Esophagus muscularis mucosa (tissue), 4 donors: ENCODE measurements at regions not wholly inside any gene's neighbourhood (a gene's known extent, or its start where the extent isn't known, plus 50 kb on each side); places are given as distances from the start of the nearest gene placed in this dataset.
"Not testable (repeated sequence)": the region's sequence is repeated elsewhere in the genome, so short reads cannot be mapped to it uniquely, and the experiment has no call there.

Experiments used
- DNase-seq: peaks from one replicate; pipeline ENCODE4 v3.0.0-alpha.2; 2017; ENCODE audit errors: extremely low spot score
- H3K27ac ChIP-seq, 4 donors: fragments of 200-600 bp; sonication (generic); replicated peaks in 1 of 4; 1 replicate in 3 of 4; 2 replicates in 1 of 4; pipeline ENCODE4 v1.5.1; 2016 to 2019; ENCODE audit warnings: mild to moderate bottlenecking in 1 of 4
- H3K27me3 ChIP-seq, 4 donors: fragments of 200-600 bp; sonication (generic); one replicate each; pipeline versions ENCODE4 v1.5.1 to v1.6.0; 2016 to 2019
- H3K36me3 ChIP-seq, 4 donors: fragments of 200-600 bp; sonication (generic); one replicate each; pipeline ENCODE4 v1.5.1; 2016 to 2019
- H3K4me1 ChIP-seq, 4 donors: fragments of 200-600 bp; sonication (generic); one replicate each; pipeline ENCODE4 v1.5.1; 2016 to 2019
- H3K4me3 ChIP-seq, 4 donors: fragments of 200-600 bp; sonication (generic); 1 replicate in 2 of 4; 2 replicates in 2 of 4; pipeline ENCODE4 v1.5.1; 2016 to 2019; ENCODE audit warnings: mild to moderate bottlenecking in 4 of 4, moderate library complexity in 1 of 4
- H3K9me3 ChIP-seq, 4 donors: fragments of 200-600 bp; sonication (generic); 1 replicate in 3 of 4; 2 replicates in 1 of 4; pipeline ENCODE4 v1.5.1; 2016 to 2019
- EP300 ChIP-seq: sonication (generic); formaldehyde crosslinking; IDR thresholded peaks from one replicate; pipeline ENCODE4 v1.6.1; 2017; ENCODE audit warnings: antibody characterized with exemption
- POLR2A ChIP-seq: fragments of 450-650 bp; IDR thresholded peaks from one replicate; pipeline ENCODE4 v1.6.1; 2017; ENCODE audit warnings: antibody characterized with exemption, moderate library complexity, mild to moderate bottlenecking, low read depth
- POLR2AphosphoS5 ChIP-seq, 2 donors: sonication (generic); formaldehyde crosslinking; IDR thresholded peaks; one replicate each; pipeline ENCODE4 v1.6.1; 2017; ENCODE audit warnings: antibody characterized with exemption in 2 of 2
- WGBS: methylation state at CpG from one replicate; pipeline ENCODE4 v1.1.5; 2018; 5-methylcytosine and 5-hydroxymethylcytosine counted together
- intact Hi-C: fragments of 100-400 bp; cut with DNase I; formaldehyde crosslinking; loops from one replicate; pipeline ENCODE4 v1.15.1; 2023
- TF ChIP-seq, protein P1 (sequence below), 3 experiments: fragments of 200-600 bp in 2 of 3; fragments of 450-650 bp in 1 of 3; sonication (generic) in 2 of 3; IDR thresholded peaks; one replicate each; pipeline ENCODE4 v1.5.1; 2017 to 2019; ENCODE audit warnings: antibody characterized with exemption in 3 of 3, mild to moderate bottlenecking in 2 of 3, moderate library complexity in 1 of 3

- Histone ChIP-seq H3K27ac (no peak overlapping the region), H3K4me1 (no peaks in the 10 kb centered on the region), H3K36me3 (no peaks in the 10 kb centered on the region), H3K9me3 (peaks cover 0 to 10% (median 0%) of the 10 kb centered on the region in 4 donors), H3K27me3 (peaks cover 0 to under 1% (median 0%) of the 10 kb centered on the region in 4 donors), H3K4me3 (no peak overlapping the region)
- TF ChIP-seq, protein P1, sequence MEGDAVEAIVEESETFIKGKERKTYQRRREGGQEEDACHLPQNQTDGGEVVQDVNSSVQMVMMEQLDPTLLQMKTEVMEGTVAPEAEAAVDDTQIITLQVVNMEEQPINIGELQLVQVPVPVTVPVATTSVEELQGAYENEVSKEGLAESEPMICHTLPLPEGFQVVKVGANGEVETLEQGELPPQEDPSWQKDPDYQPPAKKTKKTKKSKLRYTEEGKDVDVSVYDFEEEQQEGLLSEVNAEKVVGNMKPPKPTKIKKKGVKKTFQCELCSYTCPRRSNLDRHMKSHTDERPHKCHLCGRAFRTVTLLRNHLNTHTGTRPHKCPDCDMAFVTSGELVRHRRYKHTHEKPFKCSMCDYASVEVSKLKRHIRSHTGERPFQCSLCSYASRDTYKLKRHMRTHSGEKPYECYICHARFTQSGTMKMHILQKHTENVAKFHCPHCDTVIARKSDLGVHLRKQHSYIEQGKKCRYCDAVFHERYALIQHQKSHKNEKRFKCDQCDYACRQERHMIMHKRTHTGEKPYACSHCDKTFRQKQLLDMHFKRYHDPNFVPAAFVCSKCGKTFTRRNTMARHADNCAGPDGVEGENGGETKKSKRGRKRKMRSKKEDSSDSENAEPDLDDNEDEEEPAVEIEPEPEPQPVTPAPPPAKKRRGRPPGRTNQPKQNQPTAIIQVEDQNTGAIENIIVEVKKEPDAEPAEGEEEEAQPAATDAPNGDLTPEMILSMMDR (IDR thresholded peaks at IDR 0.05), result no peak
- TF ChIP-seq EP300 (no peak), POLR2A (no peak), POLR2AphosphoS5 (IDR thresholded peaks at IDR 0.05) (no peak)
- intact Hi-C loops, result no loop called here
- no peak for DNase-seq
These were observed 997.0 kb downstream of the GATA3 start for GRCh38 chr10:9051328-9051974.

DNA sequence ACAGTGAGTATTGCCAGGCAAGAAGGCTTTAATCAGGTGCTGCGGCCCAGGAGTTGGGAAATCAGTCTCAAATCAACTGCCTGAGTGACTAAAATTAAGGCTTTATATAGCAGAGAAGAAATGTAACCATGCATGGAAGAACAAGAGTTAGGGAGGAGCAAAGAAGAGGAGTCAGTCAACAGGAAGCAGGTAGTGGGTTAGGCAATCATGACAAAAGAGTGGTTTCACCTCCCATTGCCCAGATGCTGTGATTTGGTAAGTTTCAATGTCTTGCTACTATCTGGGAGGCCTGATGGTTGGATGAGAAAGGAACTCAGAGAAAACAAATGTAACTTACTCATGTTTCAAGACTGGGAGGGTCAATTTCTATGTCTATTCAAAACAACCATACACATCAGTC lies 998.3 kb downstream of the GATA3 start:
- Histone ChIP-seq H3K4me3 (no peak overlapping the region), H3K27ac (no peak overlapping the region), H3K27me3 (peaks cover 0 to 4% (median 0%) of the 10 kb centered on the region in 4 donors), H3K36me3 (no peaks in the 10 kb centered on the region), H3K4me1 (no peaks in the 10 kb centered on the region), H3K9me3 (peaks cover 0 to 14% (median 0%) of the 10 kb centered on the region in 4 donors)
- intact Hi-C loops, result no loop called here
- WGBS, result 76% methylated on average over 1 of the region's 1 CpG
- DNase-seq, result no peak
- TF ChIP-seq EP300 (no peak), POLR2AphosphoS5 (IDR thresholded peaks at IDR 0.05) (no peak), POLR2A (no peak)
- TF ChIP-seq, protein P1 (IDR thresholded peaks at IDR 0.05), result no peak

DNA sequence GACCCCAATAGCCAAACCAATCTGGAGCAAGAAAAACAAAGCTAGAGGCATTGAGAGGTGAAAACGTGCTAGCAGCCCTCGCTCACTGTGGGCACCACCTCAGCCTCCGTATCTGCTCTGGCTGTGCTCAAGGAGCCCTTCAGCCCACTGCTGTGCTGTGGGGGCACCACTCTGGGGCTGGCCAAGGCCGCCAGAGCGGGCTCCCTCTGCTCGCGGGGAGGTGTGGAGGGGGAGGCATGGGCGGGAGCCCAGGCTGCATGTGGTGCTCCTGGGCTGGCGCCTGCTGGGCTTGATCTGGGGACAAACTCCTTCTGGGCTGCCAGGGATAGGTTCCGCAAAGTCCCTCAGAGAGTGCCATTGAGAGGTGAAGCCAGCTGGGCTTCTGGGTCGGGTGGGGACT lies 1002.0 kb downstream of the GATA3 start:
- Histone ChIP-seq H3K4me1 (no peaks in the 10 kb centered on the region), H3K27ac (no peak overlapping the region), H3K4me3 (no peak overlapping the region), H3K9me3 (peaks cover 0 to 9% (median 0%) of the 10 kb centered on the region in 4 donors), H3K27me3 (peaks cover 0 to 4% (median 0%) of the 10 kb centered on the region in 4 donors), H3K36me3 (no peaks in the 10 kb centered on the region)
- DNase-seq, result no peak
- TF ChIP-seq POLR2A (no peak), EP300 (no peak), POLR2AphosphoS5 (IDR thresholded peaks at IDR 0.05) (no peak)
- TF ChIP-seq, protein P1 (IDR thresholded peaks at IDR 0.05), result no peak
- intact Hi-C loops, result no loop called here
- 83% methylated on average over 6 of the region's 11 CpGs for WGBS

- H3K27me3 ChIP-seq, H3K9me3 ChIP-seq, H3K4me1 ChIP-seq, H3K36me3 ChIP-seq, H3K27ac ChIP-seq, intact Hi-C loops, DNase-seq, H3K4me3 ChIP-seq: not testable (repeated sequence)
- 94% methylated on average over 16 of the region's 17 CpGs for WGBS
These were observed 1002.8 kb downstream of the GATA3 start for GRCh38 chr10:9057293-9057692.

DNA sequence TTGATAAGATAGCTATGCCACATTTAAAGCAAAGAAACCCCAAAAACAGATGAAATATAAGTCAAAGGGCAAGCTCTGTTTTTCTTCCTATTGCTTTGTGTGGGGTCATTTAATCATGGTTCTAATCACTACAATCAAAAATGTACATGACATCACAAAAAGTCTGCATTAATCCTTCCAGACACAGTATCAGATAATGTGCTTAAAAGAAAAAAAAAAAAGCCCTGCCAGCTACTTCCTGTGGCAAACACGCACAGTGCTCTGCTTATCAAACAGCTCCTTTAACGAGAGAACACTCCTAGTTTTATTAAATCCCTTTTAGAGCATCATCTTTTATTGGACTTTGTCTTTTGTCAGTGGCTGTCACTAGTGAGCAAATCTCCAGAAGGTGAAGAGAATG lies 1005.8 kb downstream of the GATA3 start:
- DNase-seq, result no peak
- Histone ChIP-seq H3K27me3 (peaks cover 0 to 4% (median 0%) of the 10 kb centered on the region in 4 donors), H3K27ac (no peak overlapping the region), H3K9me3 (peaks cover 0 to 9% (median 0%) of the 10 kb centered on the region in 4 donors), H3K4me1 (no peaks in the 10 kb centered on the region), H3K4me3 (no peak overlapping the region), H3K36me3 (no peaks in the 10 kb centered on the region)
- intact Hi-C loops, result no loop called here
- TF ChIP-seq, protein P1 (IDR thresholded peaks at IDR 0.05), result no peak
- WGBS, result 9% methylated on average over 2 of the region's 2 CpGs
